ENCODE measurements at regions not wholly inside any gene's neighbourhood (a gene's known extent, or its start where the extent isn't known, plus 50 kb on each side); places are given as distances from the start of the nearest gene placed in this dataset.

GRCh38 chr2:220999356-220999755 is 572.7 kb downstream of the EPHA4 start:
- Histone ChIP-seq H3K27ac (no peak overlapping the region), H3K4me3 (no peak overlapping the region)
- DNase-seq (ENCODE audit: low spot score): no peak
- TF ChIP-seq, protein P1, sequence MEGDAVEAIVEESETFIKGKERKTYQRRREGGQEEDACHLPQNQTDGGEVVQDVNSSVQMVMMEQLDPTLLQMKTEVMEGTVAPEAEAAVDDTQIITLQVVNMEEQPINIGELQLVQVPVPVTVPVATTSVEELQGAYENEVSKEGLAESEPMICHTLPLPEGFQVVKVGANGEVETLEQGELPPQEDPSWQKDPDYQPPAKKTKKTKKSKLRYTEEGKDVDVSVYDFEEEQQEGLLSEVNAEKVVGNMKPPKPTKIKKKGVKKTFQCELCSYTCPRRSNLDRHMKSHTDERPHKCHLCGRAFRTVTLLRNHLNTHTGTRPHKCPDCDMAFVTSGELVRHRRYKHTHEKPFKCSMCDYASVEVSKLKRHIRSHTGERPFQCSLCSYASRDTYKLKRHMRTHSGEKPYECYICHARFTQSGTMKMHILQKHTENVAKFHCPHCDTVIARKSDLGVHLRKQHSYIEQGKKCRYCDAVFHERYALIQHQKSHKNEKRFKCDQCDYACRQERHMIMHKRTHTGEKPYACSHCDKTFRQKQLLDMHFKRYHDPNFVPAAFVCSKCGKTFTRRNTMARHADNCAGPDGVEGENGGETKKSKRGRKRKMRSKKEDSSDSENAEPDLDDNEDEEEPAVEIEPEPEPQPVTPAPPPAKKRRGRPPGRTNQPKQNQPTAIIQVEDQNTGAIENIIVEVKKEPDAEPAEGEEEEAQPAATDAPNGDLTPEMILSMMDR (IDR thresholded peaks at IDR 0.05): no peak

GRCh38 chr2:221001381-221001801 is 570.7 kb downstream of the EPHA4 start:
- no peak overlapping the region for H3K27ac ChIP-seq
- no peak overlapping the region for H3K4me3 ChIP-seq
- DNase-seq (ENCODE audit: low spot score): no peak
- TF ChIP-seq, protein P1 (IDR thresholded peaks at IDR 0.05): no peak

GRCh38 chr2:221002101-221002685 is 569.9 kb downstream of the EPHA4 start:
- TF ChIP-seq, protein P1 (IDR thresholded peaks at IDR 0.05): no peak
- no peak for DNase-seq (ENCODE audit: low spot score)
- H3K4me3 ChIP-seq: no peak overlapping the region
- H3K27ac ChIP-seq: no peak overlapping the region

DNA sequence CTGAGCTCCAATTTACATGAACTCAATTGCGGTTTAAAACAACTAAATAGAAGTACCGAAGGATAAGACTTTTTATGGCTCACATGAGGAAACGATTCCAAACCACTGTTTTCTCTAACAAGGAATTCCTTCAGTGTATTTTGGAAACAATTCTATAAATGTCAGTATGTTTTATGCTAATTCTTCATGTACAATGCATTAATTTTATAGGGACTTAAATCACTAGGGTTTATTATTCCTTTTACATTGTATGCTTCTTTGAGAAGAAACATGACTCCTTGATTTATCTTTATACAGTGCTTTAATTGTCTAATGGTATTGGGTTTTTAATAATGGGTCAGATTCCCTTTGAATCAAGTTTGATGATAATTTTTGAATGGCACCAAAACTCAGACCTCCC is 566.8 kb downstream of the EPHA4 start:
- H3K27ac ChIP-seq: no peak overlapping the region
- TF ChIP-seq, protein P1 (IDR thresholded peaks at IDR 0.05): no peak
- DNase-seq (ENCODE audit: low spot score): no peak
- no peak overlapping the region for H3K4me3 ChIP-seq

DNA sequence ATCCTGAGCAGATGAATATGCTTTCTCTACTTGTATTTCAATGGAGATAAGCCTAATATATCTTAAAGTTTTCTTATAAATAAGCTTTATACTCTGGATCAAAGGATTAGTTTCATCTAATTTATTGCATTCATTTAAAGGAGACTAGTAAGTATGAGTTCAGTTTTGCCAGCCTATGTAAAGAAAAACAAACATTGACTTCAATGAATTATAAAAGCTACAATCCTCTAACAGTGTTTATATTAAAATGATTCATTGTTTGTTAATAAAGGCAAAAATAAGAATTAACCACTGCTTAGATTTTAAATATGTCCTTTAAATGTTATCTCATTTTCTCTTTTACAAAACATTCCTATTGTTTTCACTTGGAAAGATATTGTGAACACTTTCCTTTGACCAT is 566.0 kb downstream of the EPHA4 start:
- Histone ChIP-seq H3K4me3 (no peak overlapping the region), H3K27ac (no peak overlapping the region)
- TF ChIP-seq, protein P1 (IDR thresholded peaks at IDR 0.05): no peak
- DNase-seq (ENCODE audit: low spot score): no peak

DNA sequence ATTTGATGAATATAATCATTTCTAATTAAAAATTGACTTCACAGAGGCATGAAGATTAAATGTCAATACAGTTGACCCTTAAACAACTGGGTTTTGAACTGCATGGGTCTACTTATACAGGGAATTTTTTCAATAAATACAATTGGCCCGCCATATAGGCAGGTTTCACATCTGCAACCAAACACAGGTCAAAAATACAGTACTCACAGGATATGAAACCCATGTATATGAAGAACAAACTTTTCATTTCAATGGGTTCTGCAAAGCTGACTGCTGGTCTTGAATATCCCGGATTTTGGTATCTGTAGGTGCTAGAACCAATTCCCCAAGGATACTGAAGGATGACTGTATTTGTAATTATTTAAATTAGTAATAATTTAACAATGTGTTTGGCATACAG is 555.6 kb downstream of the EPHA4 start:
- TF ChIP-seq, protein P1 (IDR thresholded peaks at IDR 0.05): no peak
- Histone ChIP-seq H3K27ac (no peak overlapping the region), H3K4me3 (no peak overlapping the region)
- no peak for DNase-seq (ENCODE audit: low spot score)

DNA sequence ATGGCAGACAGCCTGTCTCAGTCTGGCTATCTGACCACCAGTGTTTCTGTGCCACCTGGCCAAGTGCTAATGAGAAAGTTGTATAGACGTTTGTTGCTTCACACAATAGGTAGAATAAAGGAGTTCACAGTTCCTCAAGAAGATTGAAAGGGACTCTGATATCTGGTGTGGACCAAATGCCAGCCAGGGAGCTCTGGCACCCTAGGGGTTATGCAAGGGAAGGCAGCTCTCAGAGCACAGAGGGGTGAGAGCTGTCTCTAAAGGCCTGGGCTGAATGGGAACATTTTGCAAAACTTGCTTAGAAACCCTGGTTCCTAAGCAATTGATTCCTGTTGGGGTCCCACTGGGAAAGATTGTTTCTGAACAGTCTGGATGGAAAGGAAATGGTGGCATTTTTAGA is 553.8 kb downstream of the EPHA4 start:
- no peak overlapping the region for H3K27ac ChIP-seq
- DNase-seq (ENCODE audit: low spot score): no peak

More for the DNA sequence above, 553.8 kb downstream of the EPHA4 start:
- TF ChIP-seq, protein P1 (IDR thresholded peaks at IDR 0.05): no peak
- no peak overlapping the region for H3K4me3 ChIP-seq
